Right renal cortex interstitium (tissue), 3 donors: ENCODE measurements at regions not wholly inside any gene's neighbourhood (a gene's known extent, or its start where the extent isn't known, plus 50 kb on each side); places are given as distances from the start of the nearest gene placed in this dataset.
"Not testable (repeated sequence)": the region's sequence is repeated elsewhere in the genome, so short reads cannot be mapped to it uniquely, and the experiment has no call there.

Experiments
- DNase-seq, 3 donors: peaks; one replicate each; pipeline ENCODE4 v3.0.0-alpha.2; 2013; ENCODE audit warnings: low read depth in 3 of 3, low spot score in 2 of 3

DNA sequence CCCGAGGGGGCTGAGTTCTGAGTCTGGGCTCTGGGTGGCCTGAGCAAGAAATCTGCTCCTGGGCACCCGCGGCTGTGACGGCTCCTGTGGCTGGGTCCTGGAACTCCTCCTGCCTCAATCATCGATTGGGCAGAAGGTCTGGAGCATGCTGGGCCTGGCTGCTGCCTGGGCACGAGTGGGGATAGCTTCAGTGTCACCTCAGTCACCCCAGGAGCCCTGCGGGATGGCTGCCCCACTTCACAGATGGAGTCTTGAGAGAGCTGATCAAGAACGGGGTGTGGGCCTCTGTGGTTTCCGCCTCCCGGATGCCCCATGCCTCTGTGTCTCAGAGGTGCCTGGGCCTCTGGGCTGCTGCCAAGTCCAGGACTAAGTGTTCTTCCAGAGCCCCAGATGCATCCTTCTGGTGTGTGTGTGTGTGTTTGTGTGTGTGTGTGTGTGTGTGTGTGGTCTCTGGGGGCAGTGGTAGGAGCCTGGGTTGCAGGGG is 185.6 kb upstream of the C14orf180 start:
- no peak for DNase-seq

- no peak for DNase-seq
These were observed 185.1 kb upstream of the C14orf180 start for GRCh38 chr14:104394409-104394851.

DNA sequence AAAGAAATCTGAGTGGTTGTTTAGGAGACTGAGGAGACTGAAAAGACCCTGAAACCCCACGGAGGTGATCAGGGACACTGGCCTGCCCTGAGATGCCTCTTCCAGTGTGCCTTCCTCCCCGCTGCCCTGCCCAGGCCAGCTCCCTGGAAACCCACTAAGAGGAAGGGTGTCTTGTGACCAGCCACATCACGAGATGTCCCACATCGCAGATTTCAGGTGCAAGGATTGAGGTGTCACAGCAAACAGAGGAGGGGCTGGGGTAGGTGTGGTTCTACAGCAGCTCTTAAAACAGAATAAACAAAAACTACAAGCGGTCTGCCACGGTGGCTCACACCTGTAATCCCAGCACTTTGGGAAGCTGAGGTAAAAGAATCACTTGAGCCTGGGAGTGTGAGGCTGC is 184.3 kb upstream of the C14orf180 start:
- DNase-seq, result no peak

- DNase-seq, result no peak
These were observed 183.5 kb upstream of the C14orf180 start for GRCh38 chr14:104395941-104396681.

DNA sequence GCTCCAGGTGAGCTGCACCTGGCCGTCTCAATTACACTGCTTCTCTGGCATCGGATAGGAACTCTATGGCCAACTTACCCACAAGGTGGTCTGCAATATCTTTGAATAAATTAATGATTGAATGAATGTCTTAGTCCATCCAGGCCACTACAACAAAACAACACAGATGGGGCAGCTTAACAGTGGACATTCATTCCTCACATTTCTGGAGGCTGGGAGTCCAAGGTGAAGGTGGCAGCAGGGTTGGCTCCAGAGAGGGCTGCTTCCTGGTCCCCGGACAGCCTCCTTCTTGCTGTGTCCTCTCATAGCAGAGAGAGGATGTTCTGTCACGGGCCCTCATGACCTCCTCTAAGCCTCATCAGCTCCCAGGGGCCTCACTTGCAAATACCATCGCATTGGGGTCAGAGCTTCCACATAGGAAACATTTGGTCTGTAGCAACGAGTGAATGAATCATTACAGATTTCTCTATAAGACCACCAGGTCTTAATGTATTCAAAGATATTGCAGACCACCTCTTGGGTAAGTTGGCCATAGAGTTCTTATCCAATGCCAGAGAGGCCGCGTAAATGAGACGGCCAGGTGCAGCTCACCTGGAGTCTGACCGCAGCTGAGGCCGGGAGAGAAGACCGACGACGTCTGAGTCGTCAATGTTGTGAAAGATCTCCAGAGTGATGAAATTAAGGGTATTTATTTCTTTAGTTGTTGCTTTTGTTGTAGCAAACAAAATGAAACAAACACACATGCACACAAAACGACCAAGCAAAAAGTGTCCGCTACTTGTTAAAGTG is 182.7 kb upstream of the C14orf180 start:
- no peak for DNase-seq

DNA sequence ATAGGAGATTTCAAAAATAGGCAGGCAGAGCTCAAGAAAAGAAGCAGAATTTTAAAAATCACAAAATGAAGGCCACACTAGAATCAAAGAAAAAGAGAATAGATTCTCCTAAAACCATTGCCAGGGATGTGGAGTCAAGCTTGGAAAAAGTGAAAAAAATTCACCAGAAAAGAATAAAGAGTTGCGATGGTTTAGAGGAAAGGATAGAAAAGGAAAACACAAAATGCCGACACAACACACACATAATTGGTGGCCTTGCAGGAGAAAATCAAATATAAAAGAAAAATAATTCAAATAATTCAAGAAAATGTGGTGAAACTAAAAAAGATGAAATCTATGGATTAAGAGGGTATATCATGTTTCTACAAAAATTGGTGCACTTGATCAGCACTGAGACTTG is 181.6 kb upstream of the C14orf180 start:
- DNase-seq, result no peak

DNA sequence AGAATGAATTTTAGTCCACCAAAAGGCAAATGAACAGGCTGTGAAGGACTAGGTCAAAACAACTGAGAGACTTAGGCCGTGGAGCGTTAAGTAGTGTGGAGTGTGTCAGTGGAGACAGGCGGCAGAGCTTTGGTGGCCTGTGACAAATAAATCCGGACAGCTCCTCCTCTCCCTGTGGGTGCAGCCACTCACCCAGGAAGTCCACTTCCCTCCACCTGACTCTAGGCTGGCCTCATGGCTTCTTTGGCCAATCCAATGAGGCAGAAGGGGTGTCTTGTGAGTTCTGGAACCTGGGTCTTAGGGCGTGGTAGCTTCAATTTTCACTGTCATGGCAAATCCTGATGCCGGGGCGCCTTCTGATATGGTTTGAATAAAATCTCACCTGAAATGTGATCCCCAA is 180.9 kb upstream of the C14orf180 start:
- no peak for DNase-seq

- DNase-seq, result no peak
These were observed 180.0 kb upstream of the C14orf180 start for GRCh38 chr14:104399432-104400155.

- no peak for DNase-seq
These were observed 179.2 kb upstream of the C14orf180 start for GRCh38 chr14:104400355-104400754.

DNA sequence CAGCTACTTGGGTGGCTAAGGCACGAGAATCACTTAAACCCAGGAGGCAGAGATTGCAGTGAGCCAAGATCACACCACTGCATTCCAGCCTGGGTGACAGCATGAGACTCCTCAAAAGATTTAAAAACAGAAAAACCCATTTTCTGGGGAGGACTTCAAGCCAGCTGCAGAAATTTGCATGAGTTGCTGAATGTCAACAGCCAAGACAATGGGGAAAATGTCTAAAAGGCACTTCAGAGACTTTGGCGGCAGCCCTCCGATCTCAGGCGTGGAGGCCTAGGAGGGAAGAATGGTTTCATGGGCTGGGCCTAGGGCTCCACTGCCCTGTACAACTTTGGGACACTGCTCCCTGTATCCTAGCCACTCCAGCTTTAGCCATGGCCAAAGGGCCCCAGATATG is 177.8 kb upstream of the C14orf180 start:
- no peak for DNase-seq

DNA sequence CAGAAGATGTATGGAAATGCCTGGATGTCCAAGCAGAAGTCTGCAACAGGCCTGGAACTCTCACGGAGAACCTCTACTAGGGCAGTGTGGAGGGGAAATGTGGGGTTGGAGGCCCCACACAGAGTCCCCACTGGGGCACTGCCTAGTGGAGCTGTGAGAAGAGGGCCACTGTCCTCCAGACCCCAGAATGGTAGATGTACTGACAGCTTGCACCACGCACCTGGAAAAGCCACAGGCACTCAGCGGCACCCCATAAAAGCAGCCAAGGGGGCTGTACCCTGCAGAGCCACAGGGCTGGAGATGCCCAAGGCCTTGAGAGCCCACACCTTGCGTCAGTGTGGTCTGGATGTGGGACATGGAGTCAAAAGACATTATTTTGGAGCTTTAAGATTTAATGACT is 177.3 kb upstream of the C14orf180 start:
- DNase-seq, result not testable (repeated sequence)

GRCh38 chr14:104403421-104404220 is 175.9 kb upstream of the C14orf180 start:
- no peak for DNase-seq

GRCh38 chr14:104404922-104405321 is 174.6 kb upstream of the C14orf180 start:
- DNase-seq, result no peak

DNA sequence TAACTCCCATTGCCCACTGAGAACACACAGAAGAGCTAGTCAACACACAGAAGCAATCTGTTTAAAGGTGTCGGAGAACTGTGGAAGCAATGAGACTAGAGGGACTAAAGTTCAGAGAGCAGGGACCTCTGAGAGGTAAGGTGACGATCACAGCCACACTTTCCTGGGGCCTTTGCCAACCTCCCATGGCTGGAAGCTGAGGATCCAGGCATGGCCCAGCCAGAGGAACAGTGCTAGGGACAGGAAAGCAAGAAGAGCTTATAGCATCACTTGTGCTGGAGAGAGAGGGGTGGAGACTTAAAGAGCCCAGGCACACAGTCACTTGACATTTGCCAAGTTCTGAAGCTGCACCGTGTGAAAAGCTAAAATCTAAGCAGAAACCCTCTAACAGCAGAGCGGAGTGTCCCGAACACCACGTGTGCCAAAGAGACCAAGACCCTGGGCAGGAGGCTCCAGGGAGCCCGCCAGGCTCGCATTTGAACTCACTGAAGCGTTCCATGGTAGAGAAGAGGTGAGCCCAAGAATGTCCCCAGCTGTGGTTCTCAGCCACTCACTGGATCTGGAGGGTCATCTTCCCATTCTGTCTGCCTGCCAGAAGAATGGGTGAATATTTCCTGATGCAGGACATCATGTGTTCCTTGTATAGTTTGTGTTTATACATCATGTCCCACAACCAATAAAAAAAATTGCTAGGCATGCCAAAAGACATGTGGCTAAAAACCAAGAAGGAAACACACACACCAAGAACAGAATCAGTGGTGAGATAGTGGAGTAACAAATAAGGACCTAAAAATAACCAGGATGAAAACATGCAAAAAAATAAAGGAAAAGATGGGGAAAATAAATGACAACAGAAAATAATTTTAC is 174.0 kb upstream of the C14orf180 start:
- DNase-seq, result no peak

- no peak for DNase-seq
These were observed 172.7 kb upstream of the C14orf180 start for GRCh38 chr14:104406831-104407230.

- DNase-seq, result no peak
These were observed 163.2 kb upstream of the C14orf180 start for GRCh38 chr14:104416383-104416782.

GRCh38 chr14:104419865-104420505 is 159.6 kb upstream of the C14orf180 start:
- no peak for DNase-seq

DNA sequence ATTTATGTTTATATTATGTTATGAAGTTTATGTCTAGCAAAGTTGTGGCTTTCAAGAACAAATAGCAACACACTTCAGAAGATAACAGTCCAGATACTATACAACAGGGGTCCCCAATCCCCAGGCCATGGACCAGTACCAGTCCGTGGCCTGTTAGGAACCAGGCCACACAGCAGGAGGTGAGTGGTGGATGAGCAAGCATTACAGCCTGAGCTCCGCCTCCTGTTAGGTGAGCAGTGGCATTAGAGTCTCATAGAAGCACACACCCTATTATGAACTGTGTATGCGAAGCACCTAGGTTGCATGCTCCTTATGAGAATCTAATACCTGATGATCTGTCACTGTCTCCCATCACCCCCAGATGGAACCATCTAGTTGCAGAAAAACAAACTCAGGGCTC is 159.0 kb upstream of the C14orf180 start:
- not testable (repeated sequence) for DNase-seq

DNA sequence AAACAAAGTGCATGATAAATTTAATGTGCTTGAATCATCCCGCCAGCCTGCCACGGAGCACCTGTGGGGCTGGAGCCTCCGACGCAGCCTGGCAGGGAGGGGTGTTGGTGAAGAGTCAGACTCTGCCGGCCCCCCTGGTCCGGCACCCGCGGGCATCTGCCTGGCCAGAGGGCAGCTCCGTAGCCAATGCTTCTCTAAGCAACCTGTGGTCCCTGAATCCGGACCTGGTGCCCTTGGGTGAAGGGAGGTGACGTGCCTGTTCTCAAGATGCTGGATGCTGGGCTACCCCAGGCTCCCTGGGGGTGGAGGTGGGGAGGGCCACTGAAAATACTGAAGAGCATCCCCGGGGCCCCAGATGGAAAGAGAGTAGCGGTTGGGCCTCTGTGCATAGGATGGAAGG is 158.6 kb upstream of the C14orf180 start:
- no peak for DNase-seq
